ENCODE measurements at regions not wholly inside any gene's neighbourhood (a gene's known extent, or its start where the extent isn't known, plus 50 kb on each side); places are given as distances from the start of the nearest gene placed in this dataset.
"Not testable (repeated sequence)": the region's sequence is repeated elsewhere in the genome, so short reads cannot be mapped to it uniquely, and the experiment has no call there.

GRCh38 chr2:44087036-44087713 lies 81.5 kb upstream of the PPM1B start:
- DNase-seq, result peak; percentile 67

GRCh38 chr2:44087714-44088092 lies 81.0 kb upstream of the PPM1B start:
- DNase-seq, result no peak

GRCh38 chr2:44092519-44092918 lies 76.2 kb upstream of the PPM1B start:
- DNase-seq, result not testable (repeated sequence)

GRCh38 chr2:44093970-44094369 lies 74.7 kb upstream of the PPM1B start:
- DNase-seq, result no peak

- DNase-seq, result no peak
These were observed 71.3 kb upstream of the PPM1B start for GRCh38 chr2:44097322-44097907.

GRCh38 chr2:44098050-44098449 lies 70.6 kb upstream of the PPM1B start:
- DNase-seq, result no peak

- DNase-seq, result no peak
These were observed 69.8 kb upstream of the PPM1B start for GRCh38 chr2:44098891-44099290.

GRCh38 chr2:44100351-44100750 lies 68.3 kb upstream of the PPM1B start:
- peak; percentile 53 for DNase-seq

GRCh38 chr2:44101246-44101645 lies 67.4 kb upstream of the PPM1B start:
- no peak for DNase-seq

GRCh38 chr2:44102790-44103562 lies 65.7 kb upstream of the PPM1B start:
- DNase-seq, result no peak

- no peak for DNase-seq
These were observed 65.0 kb upstream of the PPM1B start for GRCh38 chr2:44103639-44104038.

GRCh38 chr2:44104855-44105271 lies 63.8 kb upstream of the PPM1B start:
- DNase-seq, result no peak

GRCh38 chr2:44106509-44106908 lies 62.2 kb upstream of the PPM1B start:
- not testable (repeated sequence) for DNase-seq

GRCh38 chr2:44107086-44107740 lies 61.5 kb upstream of the PPM1B start:
- no peak for DNase-seq

- DNase-seq, result no peak
These were observed 60.7 kb upstream of the PPM1B start for GRCh38 chr2:44107974-44108373.

GRCh38 chr2:44109166-44109565 lies 59.5 kb upstream of the PPM1B start:
- no peak for DNase-seq

GRCh38 chr2:44110444-44110843 lies 58.2 kb upstream of the PPM1B start:
- DNase-seq, result no peak

GRCh38 chr2:44112096-44112495 lies 56.6 kb upstream of the PPM1B start:
- no peak for DNase-seq

GRCh38 chr2:44116319-44116718 lies 52.4 kb upstream of the PPM1B start:
- no peak for DNase-seq

GRCh38 chr2:44118257-44118656 lies 50.4 kb upstream of the PPM1B start:
- DNase-seq, result no peak

Data from NCI-H2029 (cell line).